ENCODE measurements at regions not wholly inside any gene's neighbourhood (a gene's known extent, or its start where the extent isn't known, plus 50 kb on each side); places are given as distances from the start of the nearest gene placed in this dataset.

DNA sequence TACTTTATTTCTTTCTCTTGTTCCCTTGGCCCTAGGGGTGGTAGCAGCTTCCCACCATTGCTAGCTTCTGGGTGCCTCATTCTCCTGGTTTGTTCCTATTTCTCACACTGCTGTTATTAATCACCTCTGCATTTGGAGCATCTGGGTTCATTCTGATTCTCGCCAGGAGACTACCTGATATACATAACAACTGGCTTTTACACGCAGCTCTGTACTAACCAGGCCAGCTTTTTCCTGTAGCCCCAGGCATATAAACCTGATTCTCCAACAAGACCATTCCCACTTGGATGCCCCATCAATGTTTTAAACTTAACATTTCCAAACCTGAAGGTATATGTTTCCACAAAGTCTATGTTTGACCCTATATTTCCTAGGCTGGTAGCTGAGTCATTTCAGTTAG is 403.9 kb upstream of the DCC start:
- no peak overlapping the region for H3K4me3 ChIP-seq
- TF ChIP-seq POLR2A (IDR thresholded peaks at IDR 0.05; ENCODE audit: low read depth) (no peak), EP300 (IDR thresholded peaks at IDR 0.05) (no peak), POLR2AphosphoS5 (IDR thresholded peaks at IDR 0.05) (no peak)
- TF ChIP-seq, protein P1, sequence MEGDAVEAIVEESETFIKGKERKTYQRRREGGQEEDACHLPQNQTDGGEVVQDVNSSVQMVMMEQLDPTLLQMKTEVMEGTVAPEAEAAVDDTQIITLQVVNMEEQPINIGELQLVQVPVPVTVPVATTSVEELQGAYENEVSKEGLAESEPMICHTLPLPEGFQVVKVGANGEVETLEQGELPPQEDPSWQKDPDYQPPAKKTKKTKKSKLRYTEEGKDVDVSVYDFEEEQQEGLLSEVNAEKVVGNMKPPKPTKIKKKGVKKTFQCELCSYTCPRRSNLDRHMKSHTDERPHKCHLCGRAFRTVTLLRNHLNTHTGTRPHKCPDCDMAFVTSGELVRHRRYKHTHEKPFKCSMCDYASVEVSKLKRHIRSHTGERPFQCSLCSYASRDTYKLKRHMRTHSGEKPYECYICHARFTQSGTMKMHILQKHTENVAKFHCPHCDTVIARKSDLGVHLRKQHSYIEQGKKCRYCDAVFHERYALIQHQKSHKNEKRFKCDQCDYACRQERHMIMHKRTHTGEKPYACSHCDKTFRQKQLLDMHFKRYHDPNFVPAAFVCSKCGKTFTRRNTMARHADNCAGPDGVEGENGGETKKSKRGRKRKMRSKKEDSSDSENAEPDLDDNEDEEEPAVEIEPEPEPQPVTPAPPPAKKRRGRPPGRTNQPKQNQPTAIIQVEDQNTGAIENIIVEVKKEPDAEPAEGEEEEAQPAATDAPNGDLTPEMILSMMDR (IDR thresholded peaks at IDR 0.05): no peak
- WGBS: 91% methylated on average over 2 of the region's 2 CpGs
- H3K4me1 ChIP-seq: no peaks in the 10 kb centered on the region
- H3K36me3 ChIP-seq: no peaks in the 10 kb centered on the region
- DNase-seq (ENCODE audit: extremely low spot score): no peak
- H3K27ac ChIP-seq (replicated peaks in 1 of 4): no peak overlapping the region
- H3K9me3 ChIP-seq: no peaks in the 10 kb centered on the region
- no peaks in the 10 kb centered on the region for H3K27me3 ChIP-seq
- intact Hi-C loops (cut with DNase I): no loop called here

DNA sequence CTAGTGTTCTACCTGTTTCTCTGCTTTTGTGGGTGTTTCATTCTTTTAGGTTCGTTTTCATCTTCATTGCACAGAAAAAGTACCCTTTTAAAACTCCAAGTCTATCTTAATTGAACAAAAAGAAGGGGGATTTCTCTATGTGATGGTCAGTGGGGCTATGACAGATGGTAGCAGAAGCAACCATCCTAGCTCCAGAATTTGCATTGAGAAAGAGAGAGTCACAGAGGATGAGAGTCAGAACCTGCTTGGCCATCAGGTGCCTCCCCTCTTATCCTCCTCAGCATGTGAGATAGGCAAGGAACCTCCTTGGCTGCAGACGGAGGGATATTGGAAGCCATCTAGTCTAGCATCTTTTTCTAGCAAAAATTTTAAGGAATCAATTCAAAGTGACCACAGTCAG is 398.0 kb upstream of the DCC start:
- intact Hi-C loops (cut with DNase I): no loop called here
- 50% methylated on average over 2 of the region's 2 CpGs for WGBS
- no peak overlapping the region for H3K4me3 ChIP-seq
- H3K27me3 ChIP-seq: no peaks in the 10 kb centered on the region
- TF ChIP-seq, protein P1 (IDR thresholded peaks at IDR 0.05): no peak
- TF ChIP-seq EP300 (IDR thresholded peaks at IDR 0.05) (no peak), POLR2AphosphoS5 (IDR thresholded peaks at IDR 0.05) (no peak), POLR2A (IDR thresholded peaks at IDR 0.05; ENCODE audit: low read depth) (no peak)
- no peaks in the 10 kb centered on the region for H3K9me3 ChIP-seq
- H3K27ac ChIP-seq (replicated peaks in 1 of 4): no peak overlapping the region
- no peaks in the 10 kb centered on the region for H3K36me3 ChIP-seq
- DNase-seq (ENCODE audit: extremely low spot score): no peak
- H3K4me1 ChIP-seq: no peaks in the 10 kb centered on the region

DNA sequence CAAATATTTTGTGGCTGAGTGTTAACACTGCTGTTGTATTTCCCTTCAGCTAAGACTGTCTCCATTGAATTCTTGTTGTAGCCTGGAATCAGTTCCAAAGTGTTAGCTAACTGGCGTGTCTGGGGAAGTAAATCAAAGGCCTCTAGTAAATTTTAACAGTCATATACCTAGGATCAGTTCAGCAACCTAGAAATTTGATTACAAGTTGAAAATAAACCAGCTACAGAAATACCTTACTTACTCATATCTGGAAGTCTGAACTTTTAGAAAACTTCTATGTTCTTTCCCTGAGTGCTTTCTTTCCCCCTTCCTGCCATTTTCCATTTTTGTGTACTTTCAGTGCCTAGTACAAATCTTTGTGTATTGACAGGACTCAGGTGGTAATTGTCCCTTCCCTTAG is 396.7 kb upstream of the DCC start:
- no peaks in the 10 kb centered on the region for H3K27me3 ChIP-seq
- DNase-seq (ENCODE audit: extremely low spot score): no peak
- intact Hi-C loops (cut with DNase I): no loop called here
- TF ChIP-seq, protein P1 (IDR thresholded peaks at IDR 0.05): no peak
- TF ChIP-seq POLR2AphosphoS5 (IDR thresholded peaks at IDR 0.05) (no peak), EP300 (IDR thresholded peaks at IDR 0.05) (no peak)
- WGBS: 89% methylated on average over 1 of the region's 1 CpG
- H3K4me1 ChIP-seq: no peaks in the 10 kb centered on the region
- no peak overlapping the region for H3K27ac ChIP-seq (replicated peaks in 1 of 4)
- H3K4me3 ChIP-seq: no peak overlapping the region
- H3K9me3 ChIP-seq: no peaks in the 10 kb centered on the region
- H3K36me3 ChIP-seq: no peaks in the 10 kb centered on the region

DNA sequence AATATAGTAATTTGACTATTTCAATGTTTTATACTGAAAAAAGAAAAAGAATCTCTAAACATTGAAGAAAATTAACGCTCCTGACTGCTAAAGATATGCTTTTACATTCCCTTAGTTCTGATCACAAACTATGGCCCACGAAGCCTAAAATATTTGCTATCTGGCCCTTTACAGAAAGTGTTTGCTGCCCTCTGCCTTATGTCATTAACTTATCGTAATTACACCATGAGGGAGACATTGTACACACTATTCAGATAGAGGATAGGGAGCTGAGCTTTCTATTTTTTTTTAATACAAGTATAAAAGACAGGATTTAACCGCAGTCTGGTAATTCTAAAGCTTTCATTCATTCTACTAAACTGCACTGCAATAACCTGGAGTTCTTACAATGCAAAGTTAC is 393.1 kb upstream of the DCC start:
- TF ChIP-seq EP300 (IDR thresholded peaks at IDR 0.05) (no peak), POLR2A (IDR thresholded peaks at IDR 0.05; ENCODE audit: low read depth) (no peak), POLR2AphosphoS5 (IDR thresholded peaks at IDR 0.05) (no peak)
- TF ChIP-seq, protein P1 (IDR thresholded peaks at IDR 0.05): no peak
- no peaks in the 10 kb centered on the region for H3K27me3 ChIP-seq
- no peak overlapping the region for H3K4me3 ChIP-seq
- no peaks in the 10 kb centered on the region for H3K36me3 ChIP-seq
- no peak overlapping the region for H3K27ac ChIP-seq (replicated peaks in 1 of 4)
- intact Hi-C loops (cut with DNase I): no loop called here
- no peak for DNase-seq (ENCODE audit: extremely low spot score)
- no peaks in the 10 kb centered on the region for H3K9me3 ChIP-seq
- WGBS: 75% methylated on average over 4 of the region's 4 CpGs
- no peaks in the 10 kb centered on the region for H3K4me1 ChIP-seq

DNA sequence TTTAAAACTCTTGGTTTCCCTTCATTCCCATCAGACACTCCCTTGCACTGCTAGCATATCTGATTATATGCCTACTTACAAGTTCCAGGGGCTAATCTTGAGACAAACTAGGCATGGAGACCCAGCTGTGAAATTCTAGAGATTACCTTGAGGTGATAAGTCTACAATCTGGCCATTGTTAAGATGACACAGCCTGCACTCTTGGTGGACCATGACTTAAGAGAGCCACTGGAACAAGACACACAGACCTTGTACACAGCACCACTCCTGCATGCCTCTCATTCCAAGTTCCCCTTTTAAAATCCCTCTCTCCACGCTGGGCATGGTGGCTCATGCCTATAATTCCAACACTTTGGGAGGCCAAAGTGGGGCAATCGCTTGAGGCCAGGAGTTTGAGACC is 387.2 kb upstream of the DCC start:
- Histone ChIP-seq H3K36me3 (no peaks in the 10 kb centered on the region), H3K4me3 (no peak overlapping the region), H3K27me3 (no peaks in the 10 kb centered on the region), H3K27ac (replicated peaks in 1 of 4) (no peak overlapping the region), H3K9me3 (no peaks in the 10 kb centered on the region), H3K4me1 (no peaks in the 10 kb centered on the region)
- TF ChIP-seq POLR2A (IDR thresholded peaks at IDR 0.05; ENCODE audit: low read depth): no peak
- TF ChIP-seq, protein P1 (IDR thresholded peaks at IDR 0.05): no peak
- TF ChIP-seq EP300 (IDR thresholded peaks at IDR 0.05): no peak
- no peak for TF ChIP-seq POLR2AphosphoS5 (IDR thresholded peaks at IDR 0.05)
- intact Hi-C loops (cut with DNase I): no loop called here
- WGBS: 83% methylated on average over 2 of the region's 2 CpGs
- no peak for DNase-seq (ENCODE audit: extremely low spot score)

All from esophagus muscularis mucosa (tissue), 4 donors.